Left lung (tissue), 4 donors: ENCODE measurements at regions not wholly inside any gene's neighbourhood (a gene's known extent, or its start where the extent isn't known, plus 50 kb on each side); places are given as distances from the start of the nearest gene placed in this dataset.

Experiments
- ATAC-seq: fragments of 200-7000 bp; cut with Tn5 transposase; one replicate; pipeline ENCODE4 v1.9.1; 2020; ENCODE audit warnings: moderate library complexity
- DNase-seq, 4 donors: peaks; one replicate each; pipeline ENCODE4 v3.0.0-alpha.2; 2013 to 2020
- H3K27ac ChIP-seq, 2 donors: fragments of 200-600 bp; sonication (generic) in 1 of 2; one replicate each; pipeline versions ENCODE4 v1.5.0 to v1.8.0; 2020 to 2021
- H3K27me3 ChIP-seq, 2 donors: fragments of 200-600 bp; sonication (generic) in 1 of 2; one replicate each; pipeline versions ENCODE4 v1.5.0 to v1.8.0; 2020 to 2021
- H3K36me3 ChIP-seq, 2 donors: fragments of 200-600 bp; sonication (generic) in 1 of 2; one replicate each; pipeline versions ENCODE4 v1.5.0 to v1.8.0; 2020 to 2021
- H3K4me1 ChIP-seq, 2 donors: fragments of 200-600 bp; one replicate each; pipeline ENCODE4 v1.8.0; 2021
- H3K4me3 ChIP-seq, 2 donors: fragments of 200-600 bp; sonication (generic) in 1 of 2; one replicate each; pipeline versions ENCODE4 v1.5.0 to v1.8.0; 2020 to 2021; ENCODE audit warnings: mild to moderate bottlenecking in 1 of 2
- H3K9me3 ChIP-seq, 2 donors: fragments of 200-600 bp; sonication (generic) in 1 of 2; one replicate each; pipeline versions ENCODE4 v1.5.0 to v1.8.0; 2020 to 2021
- CTCF ChIP-seq, 2 donors: fragments of 200-600 bp; sonication (generic) in 1 of 2; IDR thresholded peaks; one replicate each; pipeline versions ENCODE4 v1.5.0 to v1.8.0; 2021; ENCODE audit warnings: antibody characterized with exemption in 2 of 2
- intact Hi-C, 2 donors: fragments of 100-400 bp; cut with DNase I; formaldehyde crosslinking; loops; one replicate each; pipeline versions ENCODE4 v1.11.2 to v1.14.2; 2022
- donor health status: DM: no; HTN: yes; CAD: no.
- donor health status: DM: no; HTN: no; CAD: no.

DNA sequence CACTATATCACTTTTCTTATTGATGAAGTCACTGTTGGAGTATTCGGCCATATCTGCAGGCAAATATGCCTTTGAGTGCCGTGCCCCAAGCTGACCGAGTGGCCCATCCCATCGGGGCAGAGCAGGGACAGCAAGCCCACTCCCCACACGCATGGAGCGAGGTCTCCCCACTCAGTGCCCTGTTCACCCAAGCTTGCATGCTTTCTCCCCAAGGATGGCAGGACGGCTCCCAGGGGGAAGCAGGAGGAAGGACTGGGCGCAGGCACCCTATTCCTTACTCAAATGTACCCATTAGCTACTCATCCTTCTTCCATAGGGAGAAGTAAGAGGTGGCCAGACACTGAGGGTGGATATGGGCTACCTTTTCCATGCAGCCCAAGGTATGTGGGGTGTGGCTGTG lies 309.0 kb downstream of the IRX1 start:
- Histone ChIP-seq H3K36me3 (no peaks in the 10 kb centered on the region), H3K4me3 (no peak overlapping the region), H3K27me3 (no peaks in the 10 kb centered on the region), H3K4me1 (no peaks in the 10 kb centered on the region), H3K9me3 (no peaks in the 10 kb centered on the region), H3K27ac (no peak overlapping the region)
- ATAC-seq, result no peak
- no peak for DNase-seq
- intact Hi-C loops, result no loop called here
- TF ChIP-seq CTCF (IDR thresholded peaks at IDR 0.05), result no peak

DNA sequence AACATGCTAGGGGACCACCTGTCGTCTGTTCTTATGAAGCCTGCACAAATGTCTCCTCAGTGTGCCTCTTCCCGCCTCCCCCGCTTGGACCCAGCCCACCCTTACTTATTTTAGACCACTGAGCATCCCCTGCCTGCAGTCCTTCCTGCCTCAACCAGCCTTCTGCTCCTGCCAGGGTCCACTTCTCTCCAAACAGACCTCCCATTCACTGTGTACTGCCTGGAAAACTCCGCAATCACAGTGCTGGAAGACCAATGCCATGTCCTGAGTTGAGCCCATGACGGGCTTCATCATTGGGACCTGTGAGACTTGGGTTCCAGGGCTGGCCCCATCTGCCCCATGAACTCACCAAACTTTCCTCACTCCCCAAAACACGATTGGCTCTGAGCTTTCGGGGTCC lies 309.4 kb downstream of the IRX1 start:
- no peaks in the 10 kb centered on the region for H3K27me3 ChIP-seq
- DNase-seq (no peak), ATAC-seq (no peak)
- no peak for TF ChIP-seq CTCF (IDR thresholded peaks at IDR 0.05)
- H3K36me3 ChIP-seq, result no peaks in the 10 kb centered on the region
- no peak overlapping the region for H3K4me3 ChIP-seq
- H3K4me1 ChIP-seq, result no peaks in the 10 kb centered on the region
- no peaks in the 10 kb centered on the region for H3K9me3 ChIP-seq
- intact Hi-C loops, result no loop called here
- H3K27ac ChIP-seq, result no peak overlapping the region

DNA sequence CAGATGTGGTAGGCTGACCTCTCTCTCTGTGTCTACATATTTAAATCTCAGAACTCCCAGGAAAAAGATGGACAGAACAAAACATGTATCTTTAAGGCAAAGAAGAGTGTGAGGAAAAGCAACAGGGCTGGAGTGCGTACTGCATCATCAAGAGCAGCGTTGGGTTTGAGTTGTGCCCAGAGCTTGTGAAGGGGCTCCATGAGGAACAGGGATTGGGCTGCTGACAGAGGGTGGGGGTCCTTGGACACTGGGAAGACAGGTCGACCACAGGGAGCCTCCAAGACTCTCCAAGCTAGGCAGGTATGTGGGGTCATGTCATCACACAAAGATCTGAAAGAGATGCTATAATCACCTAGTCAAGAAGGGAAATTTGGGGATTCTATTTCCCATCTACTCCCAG lies 309.9 kb downstream of the IRX1 start:
- no peak for TF ChIP-seq CTCF (IDR thresholded peaks at IDR 0.05)
- ATAC-seq (no peak), DNase-seq (no peak)
- Histone ChIP-seq H3K4me1 (no peaks in the 10 kb centered on the region), H3K9me3 (no peaks in the 10 kb centered on the region), H3K27ac (no peak overlapping the region), H3K4me3 (no peak overlapping the region), H3K36me3 (no peaks in the 10 kb centered on the region), H3K27me3 (no peaks in the 10 kb centered on the region)
- intact Hi-C loops, result no loop called here

- intact Hi-C loops, result no loop called here
- TF ChIP-seq CTCF (IDR thresholded peaks at IDR 0.05), result no peak
- Histone ChIP-seq H3K36me3 (no peaks in the 10 kb centered on the region), H3K4me1 (no peaks in the 10 kb centered on the region), H3K27me3 (no peaks in the 10 kb centered on the region), H3K9me3 (no peaks in the 10 kb centered on the region), H3K4me3 (no peak overlapping the region), H3K27ac (no peak overlapping the region)
- DNase-seq (no peak), ATAC-seq (no peak)
These were observed 315.5 kb downstream of the IRX1 start for GRCh38 chr5:3911111-3911510.

DNA sequence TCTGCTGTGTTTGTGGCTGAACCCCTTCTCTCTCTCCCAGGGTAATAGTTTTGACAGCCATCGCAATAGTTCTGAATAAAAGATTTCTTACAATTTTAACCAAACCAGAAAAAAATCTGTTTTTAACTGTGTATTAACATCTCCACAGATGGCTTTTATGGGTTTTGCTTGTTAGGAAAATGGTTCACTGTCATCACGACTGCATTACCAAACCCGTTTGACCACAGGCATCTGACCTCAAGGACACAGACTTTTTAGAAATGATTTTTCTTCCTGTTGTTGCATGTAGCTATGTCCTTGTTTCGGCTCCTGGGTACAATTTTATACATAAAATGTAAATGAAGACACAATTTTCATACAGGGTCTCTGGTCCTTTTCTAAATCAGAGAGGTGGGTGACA lies 316.1 kb downstream of the IRX1 start:
- Histone ChIP-seq H3K4me1 (no peaks in the 10 kb centered on the region), H3K27ac (no peak overlapping the region), H3K4me3 (no peak overlapping the region), H3K36me3 (no peaks in the 10 kb centered on the region), H3K9me3 (no peaks in the 10 kb centered on the region), H3K27me3 (no peaks in the 10 kb centered on the region)
- DNase-seq (no peak), ATAC-seq (no peak)
- intact Hi-C loops, result no loop called here
- no peak for TF ChIP-seq CTCF (IDR thresholded peaks at IDR 0.05)
